Mesendoderm (in vitro differentiated cells): ENCODE measurements at regions not wholly inside any gene's neighbourhood (a gene's known extent, or its start where the extent isn't known, plus 50 kb on each side); places are given as distances from the start of the nearest gene placed in this dataset.

Experiments used
- DNase-seq: peaks from one replicate; pipeline ENCODE4 v3.0.0; 2013
- H2AK5ac ChIP-seq: 2 replicates; pipeline ENCODE4 v1.6.1; 2013; ENCODE audit warnings: low read length, inconsistent platforms
- H2BK120ac ChIP-seq: 2 replicates; pipeline ENCODE4 v1.6.1; 2013; ENCODE audit warnings: low read depth, mild to moderate bottlenecking, low read length, moderate library complexity, mixed read lengths
- H2BK15ac ChIP-seq: replicated peaks from 2 replicates; pipeline ENCODE4 v1.6.1; 2013; ENCODE audit warnings: low read depth, mild to moderate bottlenecking, moderate library complexity
- H2BK5ac ChIP-seq: 2 replicates; pipeline ENCODE4 v1.6.1; 2013; ENCODE audit warnings: low read length, inconsistent platforms
- H3K18ac ChIP-seq: 2 replicates; pipeline ENCODE4 v1.6.1; 2013; ENCODE audit warnings: mild to moderate bottlenecking, low read length, mixed read lengths
- H3K23ac ChIP-seq: one replicate; pipeline ENCODE4 v1.6.1; 2013; ENCODE audit warnings: low read length
- H3K27ac ChIP-seq: 2 replicates; pipeline ENCODE4 v1.5.1; 2013; ENCODE audit warnings: low read depth, mild to moderate bottlenecking, inconsistent platforms, low read length, moderate library complexity
- H3K27me3 ChIP-seq: 2 replicates; pipeline ENCODE4 v1.6.1; 2013; ENCODE audit warnings: low read length, control low read depth, mild to moderate bottlenecking, inconsistent platforms; ENCODE audit not compliant: insufficient read depth, poor library complexity
- H3K36me3 ChIP-seq: 2 replicates; pipeline ENCODE4 v1.6.1; 2013; ENCODE audit warnings: low read length, inconsistent platforms; ENCODE audit not compliant: control insufficient read depth, insufficient read depth
- H3K4ac ChIP-seq: one replicate; pipeline ENCODE4 v1.6.1; 2013; ENCODE audit warnings: low read depth, mild to moderate bottlenecking, low read length, moderate library complexity
- H3K4me1 ChIP-seq: 2 replicates; pipeline ENCODE4 v1.6.1; 2013; ENCODE audit warnings: low read depth, low read length, inconsistent platforms; ENCODE audit not compliant: control insufficient read depth
- H3K4me2 ChIP-seq: 2 replicates; pipeline ENCODE4 v1.6.1; 2013; ENCODE audit warnings: low read length
- H3K4me3 ChIP-seq: 2 replicates; pipeline ENCODE4 v1.5.1; 2013; ENCODE audit warnings: mild to moderate bottlenecking, low read length
- H3K56ac ChIP-seq: one replicate; pipeline ENCODE4 v1.6.1; 2013; ENCODE audit warnings: low read length
- H3K79me1 ChIP-seq: 2 replicates; pipeline ENCODE4 v1.6.1; 2013; ENCODE audit warnings: low read length, inconsistent platforms
- H3K79me2 ChIP-seq: 2 replicates; pipeline ENCODE4 v1.6.1; 2013; ENCODE audit warnings: mild to moderate bottlenecking, low read length; ENCODE audit not compliant: control insufficient read depth, insufficient read depth
- H3K9ac ChIP-seq: 2 replicates; pipeline ENCODE4 v1.6.1; 2013; ENCODE audit warnings: low read length, inconsistent platforms
- H4K5ac ChIP-seq: one replicate; pipeline ENCODE4 v1.6.1; 2013; ENCODE audit warnings: low read length
- H4K8ac ChIP-seq: one replicate; pipeline ENCODE4 v1.6.1; 2013; ENCODE audit warnings: low read depth, mild to moderate bottlenecking, control low read depth, low read length, moderate library complexity
- WGBS: extraction: QIAGEN DNeasy Blood & Tissue Kit; methylation state at CpG from one replicate; pipeline ENCODE4 v1.1.7; 2013; ENCODE audit warnings: low lambda C conversion rate, missing lambda C conversion rate; ENCODE audit not compliant: insufficient coverage; ENCODE audit errors: extremely low coverage; 5-methylcytosine and 5-hydroxymethylcytosine counted together

GRCh38 chr3:193815246-193816027, 222.4 kb downstream of the OPA1 start:
- no peak for DNase-seq
- Histone ChIP-seq H3K27me3 (no peaks in the 10 kb centered on the region), H3K9ac (no peak overlapping the region), H2BK15ac (no peak overlapping the region), H2BK120ac (peak overlapping the region; percentile 23), H2AK5ac (peak overlapping the region; percentile 66), H3K4me2 (no peak overlapping the region), H3K56ac (peak overlapping the region; percentile 63), H3K27ac (no peak overlapping the region), H3K79me2 (no peaks in the 10 kb centered on the region), H3K79me1 (no peaks in the 10 kb centered on the region), H3K23ac (no peak overlapping the region), H4K8ac (no peak overlapping the region), H3K4me1 (peaks cover 36% of the 10 kb centered on the region), H3K18ac (peak overlapping the region; percentile 24), H2BK5ac (peak overlapping the region; percentile 58), H4K5ac (no peak overlapping the region), H3K36me3 (no peaks in the 10 kb centered on the region), H3K4me3 (no peak overlapping the region), H3K4ac (peak overlapping the region; percentile 21)
- no CpG with 5 or more reads among the region's 8 CpGs for WGBS

- Histone ChIP-seq H3K9ac (no peak overlapping the region), H3K56ac (peak overlapping the region; percentile 63), H3K23ac (no peak overlapping the region), H3K4me2 (no peak overlapping the region), H4K8ac (no peak overlapping the region), H3K36me3 (no peaks in the 10 kb centered on the region), H3K18ac (peak overlapping the region; percentile 24), H3K27me3 (no peaks in the 10 kb centered on the region), H3K79me1 (no peaks in the 10 kb centered on the region), H2BK120ac (no peak overlapping the region), H2BK15ac (no peak overlapping the region), H3K4me1 (peaks cover 36% of the 10 kb centered on the region), H3K4ac (peak overlapping the region; percentile 21), H4K5ac (no peak overlapping the region), H2BK5ac (peak overlapping the region; percentile 58), H3K27ac (peak overlapping the region; percentile 39), H2AK5ac (peak overlapping the region; percentile 66), H3K4me3 (no peak overlapping the region), H3K79me2 (no peaks in the 10 kb centered on the region)
- WGBS, result no CpG with 5 or more reads among the region's 10 CpGs
- DNase-seq, result no peak
Measured at GRCh38 chr3:193816028-193816395, 223.0 kb downstream of the OPA1 start.

- no peaks in the 10 kb centered on the region for H3K79me2 ChIP-seq
- H3K4me1 ChIP-seq, result peaks cover 34% of the 10 kb centered on the region
- H4K8ac ChIP-seq, result no peak overlapping the region
- WGBS, result no CpG with 5 or more reads among the region's 14 CpGs
- H3K4me3 ChIP-seq, result no peak overlapping the region
- peak overlapping the region; percentile 74 for H2BK5ac ChIP-seq
- H2BK15ac ChIP-seq, result no peak overlapping the region
- H3K27ac ChIP-seq, result peak overlapping the region; percentile 25
- peak; percentile 95 for DNase-seq
- H3K56ac ChIP-seq, result peak overlapping the region; percentile 54
- H3K23ac ChIP-seq, result no peak overlapping the region
- H3K27me3 ChIP-seq, result no peaks in the 10 kb centered on the region
- peak overlapping the region; percentile 33 for H3K9ac ChIP-seq
- H3K18ac ChIP-seq, result peak overlapping the region; percentile 75
- H2AK5ac ChIP-seq, result peak overlapping the region; percentile 53
- H4K5ac ChIP-seq, result no peak overlapping the region
- peak overlapping the region; percentile 8 for H2BK120ac ChIP-seq
- H3K4ac ChIP-seq, result peak overlapping the region; percentile 72
- H3K4me2 ChIP-seq, result peak overlapping the region; percentile 1
- no peaks in the 10 kb centered on the region for H3K36me3 ChIP-seq
- H3K79me1 ChIP-seq, result no peaks in the 10 kb centered on the region
Measured at GRCh38 chr3:193816656-193817311, 223.8 kb downstream of the OPA1 start.

- H4K5ac ChIP-seq, result no peak overlapping the region
- H2BK15ac ChIP-seq, result no peak overlapping the region
- no peaks in the 10 kb centered on the region for H3K79me1 ChIP-seq
- H3K4ac ChIP-seq, result no peak overlapping the region
- H2AK5ac ChIP-seq, result no peak overlapping the region
- H3K4me1 ChIP-seq, result peaks cover 17% of the 10 kb centered on the region
- H3K4me3 ChIP-seq, result no peak overlapping the region
- no peak overlapping the region for H4K8ac ChIP-seq
- no peak overlapping the region for H3K18ac ChIP-seq
- H3K9ac ChIP-seq, result no peak overlapping the region
- no peak for DNase-seq
- no peaks in the 10 kb centered on the region for H3K36me3 ChIP-seq
- WGBS, result no CpG with 5 or more reads among the region's 16 CpGs
- no peaks in the 10 kb centered on the region for H3K79me2 ChIP-seq
- no peak overlapping the region for H2BK120ac ChIP-seq
- H2BK5ac ChIP-seq, result no peak overlapping the region
- H3K27ac ChIP-seq, result no peak overlapping the region
- H3K4me2 ChIP-seq, result no peak overlapping the region
- H3K27me3 ChIP-seq, result no peaks in the 10 kb centered on the region
- no peak overlapping the region for H3K56ac ChIP-seq
- H3K23ac ChIP-seq, result no peak overlapping the region
Measured at GRCh38 chr3:193819117-193820010, 226.4 kb downstream of the OPA1 start.

- Histone ChIP-seq H4K8ac (no peak overlapping the region), H3K79me1 (no peaks in the 10 kb centered on the region), H3K9ac (no peak overlapping the region), H3K36me3 (no peaks in the 10 kb centered on the region), H3K4me2 (no peak overlapping the region), H2BK5ac (no peak overlapping the region), H3K18ac (no peak overlapping the region), H3K79me2 (no peaks in the 10 kb centered on the region), H4K5ac (no peak overlapping the region), H2BK120ac (no peak overlapping the region), H3K4ac (no peak overlapping the region), H3K4me3 (no peak overlapping the region), H2AK5ac (no peak overlapping the region), H3K23ac (no peak overlapping the region), H3K56ac (no peak overlapping the region), H3K4me1 (peaks cover 4% of the 10 kb centered on the region), H3K27me3 (no peaks in the 10 kb centered on the region), H2BK15ac (no peak overlapping the region), H3K27ac (no peak overlapping the region)
- no peak for DNase-seq
- no CpG with 5 or more reads among the region's 2 CpGs for WGBS
Measured at GRCh38 chr3:193821151-193821668, 228.2 kb downstream of the OPA1 start.
